ENCODE measurements at regions not wholly inside any gene's neighbourhood (a gene's known extent, or its start where the extent isn't known, plus 50 kb on each side); places are given as distances from the start of the nearest gene placed in this dataset.

DNA sequence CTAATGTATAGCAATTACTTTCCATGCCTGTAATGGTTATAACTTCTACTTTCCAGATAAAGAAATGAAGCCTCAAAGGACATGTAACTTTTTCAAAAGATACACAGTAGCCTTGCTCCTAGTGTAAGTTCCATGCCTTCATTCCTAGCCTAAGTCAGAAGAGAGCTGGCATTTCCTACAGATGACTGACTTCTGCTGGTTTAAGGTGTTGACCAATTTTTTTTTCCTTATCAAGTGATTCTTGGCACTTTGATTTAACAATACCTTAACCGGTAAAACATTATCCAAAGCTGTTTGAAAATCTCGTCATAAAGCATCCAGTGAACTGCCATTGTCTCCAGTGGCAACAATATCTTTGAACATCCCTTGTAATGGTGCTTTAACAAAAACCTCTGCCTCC is 145.1 kb upstream of the VCX3A start:
- no peak for DNase-seq (ENCODE audit: extremely low spot score)
- ChIA-PET CTCF (interaction anchor here (0.9 to 1.5 kb wide), 2 partner anchors 9 to 29 kb away, joined by 3 to 4 read pairs; no protein-coding TSS in a partner anchor), POLR2A (no interaction called here)
- TF ChIP-seq CTCF (IDR thresholded peaks at IDR 0.05; ENCODE audit: control extremely low read depth, extremely low read depth, low read depth, missing control alignments) = no peak

DNA sequence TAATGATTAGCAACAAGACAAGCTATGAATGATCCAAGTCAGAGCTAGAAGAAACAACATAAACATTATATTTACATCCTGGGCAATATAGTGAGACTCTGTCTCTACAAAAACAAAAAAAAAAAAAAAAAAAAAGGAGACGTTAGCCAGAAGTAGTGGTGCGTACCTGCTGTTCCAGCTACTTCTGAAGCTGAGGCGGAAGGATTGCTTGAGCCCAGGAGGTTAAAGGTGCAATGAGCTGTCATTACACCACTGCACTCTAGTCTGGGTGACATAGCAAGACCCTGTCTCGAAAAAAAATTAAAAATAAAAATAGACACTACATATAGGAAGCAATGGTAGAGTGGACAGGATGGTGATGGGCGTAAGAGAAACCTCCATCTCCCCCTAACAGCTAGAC is 144.6 kb upstream of the VCX3A start:
- CTCF ChIA-PET = interaction anchor here (0.9 to 1.5 kb wide), 2 partner anchors 9 to 28 kb away, joined by 3 to 4 read pairs; no protein-coding TSS in a partner anchor
- no peak for DNase-seq (ENCODE audit: extremely low spot score)
- no peak for TF ChIP-seq CTCF (IDR thresholded peaks at IDR 0.05; ENCODE audit: control extremely low read depth, extremely low read depth, low read depth, missing control alignments)
- POLR2A ChIA-PET = no interaction called here

- ChIA-PET POLR2A (no interaction called here), CTCF (no interaction called here)
- no peak for DNase-seq (ENCODE audit: extremely low spot score)
- TF ChIP-seq CTCF (IDR thresholded peaks at IDR 0.05; ENCODE audit: control extremely low read depth, extremely low read depth, low read depth, missing control alignments) = no peak
These were observed 143.4 kb upstream of the VCX3A start for GRCh38 chrX:6678313-6678712.

GRCh38 chrX:6674734-6675133 is 139.8 kb upstream of the VCX3A start:
- TF ChIP-seq CTCF (IDR thresholded peaks at IDR 0.05; ENCODE audit: control extremely low read depth, extremely low read depth, low read depth, missing control alignments) = no peak
- CTCF ChIA-PET = no interaction called here
- POLR2A ChIA-PET = no interaction called here

GRCh38 chrX:6667048-6667768 is 132.3 kb upstream of the VCX3A start:
- ChIA-PET CTCF (no interaction called here), POLR2A (interaction anchor here (0.6 kb wide), 1 partner anchor 16 kb away, joined by 5 read pairs; no protein-coding TSS in a partner anchor)
- no peak for DNase-seq (ENCODE audit: extremely low spot score)
- no peak for TF ChIP-seq CTCF (IDR thresholded peaks at IDR 0.05; ENCODE audit: control extremely low read depth, extremely low read depth, low read depth, missing control alignments)

More at GRCh38 chrX:6674734-6675133, 139.8 kb upstream of the VCX3A start:
- no peak for DNase-seq (ENCODE audit: extremely low spot score)

DNA sequence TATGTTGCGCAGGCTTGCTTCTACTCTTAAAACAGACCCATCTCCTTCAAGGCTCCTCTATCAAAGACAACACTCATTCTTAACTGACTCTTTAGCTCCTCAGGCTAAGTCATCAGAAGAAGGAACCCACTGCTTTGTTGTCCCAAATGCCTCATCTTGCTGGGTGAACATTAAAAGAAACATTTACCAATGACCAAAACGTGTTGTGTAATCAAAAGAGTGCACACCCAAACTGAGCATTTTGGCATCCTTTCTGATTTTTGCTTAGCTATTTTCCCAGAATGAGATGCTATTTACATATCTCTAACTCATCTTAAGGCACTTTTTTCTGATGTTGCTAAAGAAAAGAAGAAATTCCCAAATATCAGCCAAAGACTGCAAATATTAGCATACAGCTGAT is 131.7 kb upstream of the VCX3A start:
- no peak for DNase-seq (ENCODE audit: extremely low spot score)
- POLR2A ChIA-PET = no interaction called here
- no peak for TF ChIP-seq CTCF (IDR thresholded peaks at IDR 0.05; ENCODE audit: control extremely low read depth, extremely low read depth, low read depth, missing control alignments)
- CTCF ChIA-PET = no interaction called here

All from GM10248 (cell line).